Glomerular visceral epithelial cell (primary cell): ENCODE measurements at regions not wholly inside any gene's neighbourhood (a gene's known extent, or its start where the extent isn't known, plus 50 kb on each side); places are given as distances from the start of the nearest gene placed in this dataset.
"Not testable (repeated sequence)": the region's sequence is repeated elsewhere in the genome, so short reads cannot be mapped to it uniquely, and the experiment has no call there.

ENCODE experiments used
- DNase-seq: peaks from one replicate; pipeline ENCODE4 v3.0.0-alpha.2; 2016; ENCODE audit errors: extremely low spot score

DNA sequence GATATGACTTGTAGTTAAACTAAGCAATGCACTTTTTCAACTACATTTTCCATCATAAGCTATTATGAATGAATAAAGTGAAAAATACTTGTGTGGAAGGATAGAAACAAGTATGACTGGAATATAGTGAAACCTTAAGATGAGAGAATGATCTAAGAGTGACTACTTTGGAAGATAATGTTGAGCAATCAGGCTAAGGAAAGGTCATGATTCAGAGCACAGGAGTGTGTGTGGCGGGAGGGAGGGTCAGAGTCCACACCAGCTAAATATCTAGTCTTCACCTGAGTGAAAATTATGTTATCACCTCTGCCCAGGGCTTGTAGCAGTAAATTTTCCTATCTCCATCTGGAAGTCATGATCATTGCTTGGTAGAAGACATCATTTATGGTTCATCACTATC lies 833.4 kb upstream of the ATXN8OS start:
- DNase-seq = peak; percentile 20

DNA sequence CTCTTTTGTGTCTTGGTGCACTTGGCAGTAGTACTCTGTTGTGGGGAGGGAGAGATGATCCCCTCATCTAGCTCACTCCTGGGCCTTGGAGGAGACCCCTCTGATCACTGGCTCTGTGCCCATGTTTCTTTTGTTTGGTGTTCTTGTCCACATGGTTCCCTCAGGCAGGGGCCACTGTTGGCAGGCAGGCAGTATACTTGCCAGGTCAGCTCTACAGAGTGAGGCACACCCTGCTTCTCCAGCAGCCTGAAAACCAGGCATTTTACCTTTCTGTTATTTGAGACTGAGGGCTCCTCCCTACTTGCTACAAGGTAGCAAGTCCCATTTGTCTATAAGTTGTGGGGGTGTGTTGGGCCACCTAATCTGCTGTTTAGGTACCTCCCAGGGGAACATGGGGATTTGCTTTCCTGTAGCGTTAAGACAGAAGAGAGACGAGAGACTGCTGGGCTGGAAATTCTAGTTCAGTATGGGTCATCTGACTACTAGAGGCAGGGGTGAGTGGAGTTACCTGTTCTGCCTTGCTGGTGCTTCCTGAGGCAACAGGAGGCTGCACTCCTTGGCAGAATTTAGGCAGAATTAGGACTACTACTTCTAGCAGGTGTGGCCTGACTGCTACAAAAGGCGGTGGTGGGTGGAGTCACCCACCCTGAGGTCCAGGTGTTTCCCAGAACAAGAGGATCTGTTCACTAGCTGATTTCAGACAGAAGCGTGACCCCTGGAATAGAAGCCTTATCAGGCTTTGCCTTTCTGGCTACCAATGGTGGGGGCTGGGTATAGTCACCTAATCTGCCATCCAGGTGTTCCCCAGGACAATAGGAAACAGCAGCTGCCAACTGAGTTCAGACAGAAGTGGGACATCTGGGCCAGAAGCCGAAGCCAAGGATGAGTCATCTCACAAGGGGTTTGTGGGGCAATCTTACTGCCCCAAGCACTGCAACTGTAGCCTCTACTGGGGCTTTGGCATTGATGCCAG lies 843.0 kb upstream of the ATXN8OS start:
- no peak for DNase-seq

DNA sequence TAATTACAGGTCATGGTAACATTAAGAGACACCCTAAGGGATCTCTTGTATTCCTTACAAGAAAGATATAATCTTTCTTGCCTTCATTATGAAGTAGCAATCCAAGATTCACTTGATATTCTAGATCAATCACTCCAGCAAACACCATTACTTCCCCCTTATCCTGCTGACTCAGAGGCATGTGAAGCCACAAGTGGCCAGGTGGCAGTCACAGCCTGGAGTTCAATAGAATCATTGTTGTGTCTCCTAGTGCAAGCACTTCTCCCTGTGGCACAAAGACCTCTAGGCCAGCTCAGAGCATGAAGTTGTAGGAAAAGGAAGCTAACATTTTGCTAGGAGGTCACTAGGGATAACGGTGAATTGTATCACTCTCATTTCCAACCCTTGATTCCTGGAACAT lies 864.3 kb upstream of the ATXN8OS start:
- DNase-seq = no peak

DNA sequence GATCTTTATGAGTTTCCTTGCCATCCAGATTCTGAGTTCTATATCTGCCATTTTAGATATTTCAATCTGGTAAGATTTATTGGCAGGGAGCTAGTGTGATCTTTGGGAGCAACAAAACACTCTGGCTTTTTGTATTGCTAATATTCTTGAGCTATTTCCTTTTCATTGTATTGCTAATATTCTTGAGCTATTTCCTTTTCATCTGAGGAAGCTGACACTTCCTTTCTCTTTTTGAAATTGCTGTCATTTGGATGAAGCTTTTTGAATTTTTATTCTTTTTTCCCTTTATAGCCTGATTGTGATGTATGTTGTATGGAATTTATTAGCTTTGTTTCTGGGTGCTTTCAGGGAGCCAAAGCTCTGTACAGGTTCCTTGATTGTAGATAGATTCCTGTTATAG lies 873.5 kb upstream of the ATXN8OS start:
- no peak for DNase-seq

DNA sequence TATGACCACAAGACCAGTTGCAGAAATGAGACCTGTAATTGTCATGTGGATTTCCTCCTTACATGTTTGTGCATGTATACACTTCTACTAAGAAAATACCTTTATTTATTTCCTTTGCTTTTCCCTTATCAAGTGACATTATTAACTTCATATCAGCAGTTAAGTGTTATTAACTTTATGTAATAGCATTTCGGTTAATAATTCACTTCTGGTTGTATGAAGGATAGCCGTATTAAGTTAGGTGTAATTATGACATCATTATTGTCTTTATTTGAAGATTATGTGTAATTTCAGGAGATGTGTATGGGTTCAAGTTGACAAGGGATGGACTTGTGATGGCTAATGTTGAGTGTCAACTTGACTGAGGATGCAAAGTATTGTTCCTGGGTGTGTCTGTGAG lies 881.2 kb upstream of the ATXN8OS start:
- DNase-seq = no peak

DNA sequence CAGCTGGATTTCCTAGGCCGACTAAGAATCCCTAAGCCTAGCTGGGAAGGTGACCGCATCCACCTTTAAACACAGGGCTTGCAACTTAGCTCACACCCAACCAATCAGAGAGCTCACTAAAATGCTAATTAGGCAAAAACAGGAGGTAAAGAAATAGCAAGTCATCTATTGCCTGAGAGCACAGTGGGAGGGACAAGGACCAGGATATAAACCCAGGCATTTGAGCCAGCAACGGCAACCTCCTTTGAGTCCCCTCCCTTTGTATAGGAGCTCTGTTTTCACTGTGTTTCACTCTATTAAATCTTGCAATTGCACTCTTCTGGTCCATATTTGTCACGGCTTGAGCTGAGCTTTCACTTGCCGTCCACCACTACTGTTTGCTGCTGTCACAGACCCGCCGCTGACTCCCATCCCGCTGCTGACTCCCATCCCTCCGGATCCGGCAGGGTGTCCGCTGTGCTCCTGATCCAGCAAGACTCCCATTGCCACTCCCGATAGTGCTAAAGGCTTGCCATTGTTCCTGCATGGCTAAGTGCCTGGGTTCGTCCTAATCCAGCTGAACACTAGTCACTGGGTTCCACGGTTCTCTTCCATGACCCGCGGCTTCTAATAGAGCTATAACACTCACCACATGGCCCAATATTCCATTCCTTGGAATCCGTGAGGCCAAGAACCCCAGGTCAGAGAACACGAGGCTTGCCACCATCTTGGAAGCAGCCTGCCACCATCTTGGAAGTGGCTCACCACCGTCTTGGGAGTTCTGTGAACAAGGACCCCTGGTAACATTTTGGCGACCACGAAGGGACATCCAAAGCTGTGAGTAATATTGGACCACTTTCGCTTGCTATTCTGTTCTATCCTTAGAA lies 885.8 kb upstream of the ATXN8OS start:
- not testable (repeated sequence) for DNase-seq

DNA sequence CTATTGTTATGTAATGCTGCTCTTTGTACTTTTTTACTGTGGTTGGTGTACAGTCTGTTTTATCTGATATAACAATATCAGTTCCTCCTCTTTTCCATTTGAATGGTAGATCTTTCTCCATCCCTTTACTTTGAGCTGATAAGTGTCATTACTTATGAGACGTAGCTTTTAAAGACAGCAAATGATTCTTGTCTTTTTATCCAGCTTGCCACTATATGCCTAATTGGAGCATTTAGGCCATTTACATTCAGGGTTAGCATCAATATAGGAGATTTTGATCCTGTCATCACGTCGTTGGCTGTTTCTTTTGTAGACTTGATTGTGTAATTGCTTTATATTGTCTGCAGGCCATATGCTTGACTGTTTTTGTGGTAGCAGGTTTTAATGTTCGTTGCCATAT lies 894.2 kb upstream of the ATXN8OS start:
- DNase-seq = no peak

DNA sequence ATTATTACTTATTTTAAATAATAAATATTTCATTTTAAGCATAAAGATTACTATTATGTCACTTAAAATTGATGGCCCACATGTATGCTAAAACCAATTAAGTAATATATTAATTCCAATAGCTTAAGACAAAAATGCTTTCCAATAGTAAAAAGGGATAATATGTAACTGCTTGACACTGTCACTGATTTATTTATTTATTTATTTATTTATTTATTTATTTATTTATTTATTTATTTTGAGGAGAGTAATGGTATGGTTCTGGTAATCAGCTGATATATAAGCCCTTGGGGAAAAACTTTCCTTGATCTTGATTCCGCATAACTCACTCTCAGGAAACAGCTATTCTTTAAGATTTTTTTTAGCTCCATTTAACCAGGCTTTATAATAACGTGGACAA lies 903.0 kb upstream of the ATXN8OS start:
- DNase-seq = no peak

DNA sequence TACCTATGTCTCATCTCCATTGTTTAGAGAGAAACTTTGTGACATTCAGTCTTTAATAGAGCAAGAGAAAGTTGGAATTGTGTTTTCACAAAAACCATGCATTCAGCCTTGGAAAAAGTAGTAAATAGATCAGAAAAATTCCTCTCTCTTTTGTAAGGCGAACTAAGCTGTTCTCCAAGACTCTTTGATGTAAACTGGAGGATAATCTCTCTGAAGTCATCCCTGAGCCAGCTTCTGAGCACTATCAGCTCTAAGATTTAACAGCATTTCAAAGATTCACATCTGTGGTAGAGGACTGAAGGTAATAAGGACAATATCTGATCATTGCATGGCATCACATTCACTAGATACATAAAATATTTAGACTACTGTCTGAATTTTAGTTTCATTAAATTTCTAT lies 904.6 kb upstream of the ATXN8OS start:
- no peak for DNase-seq

DNA sequence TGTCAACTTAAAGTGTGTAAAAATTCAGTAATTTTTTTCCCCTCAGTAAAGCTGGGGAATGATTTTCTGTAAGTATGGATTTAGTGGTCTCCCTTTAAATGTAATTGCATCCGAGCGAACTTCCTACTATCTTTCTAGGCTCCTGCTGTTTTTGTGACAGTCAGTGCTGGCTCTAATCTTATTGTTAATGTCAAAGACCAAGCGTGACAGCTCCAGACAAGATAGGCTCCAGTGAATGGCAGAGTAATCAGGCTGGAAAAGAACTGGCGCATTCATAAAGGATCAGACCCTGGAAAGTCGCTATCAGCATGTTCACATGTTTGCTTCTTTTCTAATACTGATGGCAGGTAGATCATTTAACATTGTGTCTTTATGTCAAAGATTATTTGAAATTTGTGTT lies 908.0 kb upstream of the ATXN8OS start:
- DNase-seq = no peak

DNA sequence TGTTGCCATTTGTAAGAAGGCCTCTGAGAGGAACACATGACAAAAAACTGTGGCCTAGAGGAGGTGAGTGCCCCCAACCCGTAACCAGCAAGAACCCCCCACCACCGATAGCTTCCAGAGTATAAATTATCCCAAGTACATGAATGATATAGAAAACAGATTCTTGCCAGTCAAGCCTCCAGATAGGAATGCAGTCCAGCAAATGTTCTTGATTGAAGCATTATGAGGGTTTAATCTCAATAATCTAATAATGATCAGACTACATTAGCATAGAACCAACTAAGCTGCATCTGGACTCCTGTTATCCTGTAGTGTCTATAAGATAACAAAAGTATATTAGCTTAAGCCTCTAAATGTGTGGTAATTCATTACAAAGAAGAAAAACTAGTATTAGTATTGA lies 908.9 kb upstream of the ATXN8OS start:
- DNase-seq = no peak

DNA sequence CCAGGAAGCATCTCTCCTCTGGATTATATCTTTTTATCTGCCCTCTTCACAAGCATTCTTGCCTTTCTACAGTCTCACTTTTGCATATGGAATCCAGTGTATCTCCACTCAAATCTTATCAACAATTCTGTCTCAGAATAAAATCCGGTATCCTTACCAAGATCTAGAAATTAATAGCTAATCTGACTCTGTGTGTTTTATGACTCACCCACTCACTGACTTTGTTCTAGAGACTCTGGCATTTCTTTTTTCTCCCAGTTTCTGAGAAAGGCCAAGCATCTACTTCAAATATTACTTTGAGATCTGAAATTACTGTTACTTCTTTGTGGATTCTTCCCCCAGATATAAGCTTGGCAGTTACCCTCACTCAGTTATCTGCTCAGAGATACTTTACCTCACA lies 913.5 kb upstream of the ATXN8OS start:
- DNase-seq = peak; percentile 4

DNA sequence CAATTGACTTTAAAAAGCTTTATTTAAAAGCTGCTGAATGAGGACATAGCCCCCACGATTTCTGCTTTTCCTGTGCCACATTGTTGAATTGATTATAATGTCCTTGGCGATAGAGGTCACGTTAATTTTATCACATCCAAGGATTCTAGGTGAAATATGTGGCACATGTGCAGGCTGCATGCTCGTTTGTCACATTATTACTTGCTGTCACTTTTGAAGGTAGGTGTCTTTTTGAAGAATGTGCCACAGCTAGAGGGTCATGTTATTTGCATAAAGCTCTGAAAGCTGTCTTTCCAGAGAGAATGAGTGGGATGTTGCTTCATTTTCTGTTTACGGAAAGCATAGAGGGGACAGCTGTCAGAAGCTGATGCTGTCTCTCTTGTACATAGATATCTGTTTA lies 927.6 kb upstream of the ATXN8OS start:
- no peak for DNase-seq

DNA sequence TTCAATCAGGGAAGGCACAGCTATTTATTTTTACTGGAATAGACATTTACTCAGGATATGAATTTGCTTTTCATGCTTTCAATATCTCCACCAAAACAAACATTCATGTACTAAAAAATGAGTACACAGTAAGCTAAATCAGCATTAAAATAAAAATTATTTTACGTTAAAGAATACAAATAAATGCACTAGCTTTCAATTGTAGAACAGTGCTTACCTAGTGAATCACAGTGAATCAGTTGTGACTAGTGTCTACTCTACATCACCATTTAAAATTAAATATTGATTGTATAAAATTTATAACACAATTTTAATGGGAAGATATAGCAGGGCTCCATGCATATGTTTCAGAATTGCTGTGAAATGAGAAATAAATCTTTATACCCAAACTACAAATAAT lies 929.6 kb upstream of the ATXN8OS start:
- DNase-seq = no peak

DNA sequence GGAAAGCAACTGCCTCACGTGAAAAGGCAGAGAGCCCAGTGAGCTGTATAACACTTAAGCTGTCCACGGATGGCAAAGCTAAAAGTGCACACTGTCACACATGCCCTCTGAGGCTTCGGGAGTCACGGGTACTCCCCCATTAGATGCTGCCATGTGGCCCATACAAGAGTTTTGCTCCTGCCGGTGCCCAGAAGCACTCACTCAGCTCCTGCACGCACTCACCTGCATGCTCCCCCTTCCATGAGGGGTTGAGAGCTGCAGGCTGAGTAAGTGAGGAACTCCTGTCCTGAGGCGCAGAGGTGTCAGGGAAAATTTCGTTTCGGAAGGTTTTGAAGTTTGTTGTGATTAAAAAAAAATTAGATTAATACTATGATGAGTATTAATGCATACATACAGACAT lies 939.2 kb upstream of the ATXN8OS start:
- no peak for DNase-seq

DNA sequence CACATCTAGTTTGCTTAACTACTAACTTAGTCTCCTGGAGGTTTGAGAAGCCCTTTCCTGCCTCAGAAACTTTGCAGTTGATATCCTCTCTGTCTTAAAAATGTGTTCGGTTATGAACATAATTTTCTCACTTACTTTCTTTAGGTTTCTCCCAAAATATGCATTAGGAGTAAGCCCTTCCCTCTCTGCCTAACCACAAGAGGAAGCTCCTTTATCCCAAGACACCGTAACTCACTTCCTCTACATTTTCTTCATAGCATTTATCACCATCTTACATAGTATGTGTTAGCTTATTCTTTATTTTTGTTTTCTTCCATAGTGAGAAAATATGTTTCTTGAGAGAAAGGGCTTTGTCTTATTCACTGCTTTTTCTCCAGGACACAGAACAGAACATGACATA lies 952.5 kb upstream of the ATXN8OS start:
- no peak for DNase-seq

DNA sequence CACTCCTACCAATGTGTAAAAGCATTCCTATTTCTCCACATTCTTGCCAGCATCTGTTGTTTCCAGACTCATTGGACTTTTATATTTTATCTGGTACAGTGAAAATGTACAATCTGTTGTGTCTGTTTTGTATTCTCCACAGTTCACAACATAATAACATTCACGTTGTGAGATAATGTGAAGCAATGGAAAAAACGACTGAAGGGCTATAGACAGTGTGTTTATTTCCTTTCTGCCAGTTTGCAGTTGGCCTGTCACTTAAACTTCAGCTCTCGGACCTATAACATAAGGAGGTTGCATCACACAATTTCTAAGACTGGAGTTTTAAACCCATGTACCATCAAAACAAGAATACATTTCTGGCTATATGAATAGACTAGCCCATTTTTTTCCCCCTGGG lies 965.5 kb upstream of the ATXN8OS start:
- no peak for DNase-seq

DNA sequence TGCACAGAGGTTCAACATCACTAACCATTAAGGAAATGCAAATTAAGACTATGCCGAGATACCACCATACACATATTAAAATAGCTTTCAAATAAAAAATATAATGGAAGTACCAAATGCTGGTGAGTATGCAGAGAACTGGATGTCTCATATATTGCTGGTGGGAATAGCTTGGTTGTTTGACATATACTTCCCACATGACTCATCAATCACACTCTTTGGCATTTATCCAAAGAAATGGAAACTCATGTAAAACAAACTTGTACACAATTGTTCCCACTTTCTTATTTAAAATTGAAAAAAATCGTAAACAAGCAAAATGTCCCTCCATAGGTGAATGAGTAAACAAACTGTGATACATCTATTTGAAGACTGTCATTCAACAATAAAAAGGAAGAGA lies 982.6 kb upstream of the ATXN8OS start:
- no peak for DNase-seq

DNA sequence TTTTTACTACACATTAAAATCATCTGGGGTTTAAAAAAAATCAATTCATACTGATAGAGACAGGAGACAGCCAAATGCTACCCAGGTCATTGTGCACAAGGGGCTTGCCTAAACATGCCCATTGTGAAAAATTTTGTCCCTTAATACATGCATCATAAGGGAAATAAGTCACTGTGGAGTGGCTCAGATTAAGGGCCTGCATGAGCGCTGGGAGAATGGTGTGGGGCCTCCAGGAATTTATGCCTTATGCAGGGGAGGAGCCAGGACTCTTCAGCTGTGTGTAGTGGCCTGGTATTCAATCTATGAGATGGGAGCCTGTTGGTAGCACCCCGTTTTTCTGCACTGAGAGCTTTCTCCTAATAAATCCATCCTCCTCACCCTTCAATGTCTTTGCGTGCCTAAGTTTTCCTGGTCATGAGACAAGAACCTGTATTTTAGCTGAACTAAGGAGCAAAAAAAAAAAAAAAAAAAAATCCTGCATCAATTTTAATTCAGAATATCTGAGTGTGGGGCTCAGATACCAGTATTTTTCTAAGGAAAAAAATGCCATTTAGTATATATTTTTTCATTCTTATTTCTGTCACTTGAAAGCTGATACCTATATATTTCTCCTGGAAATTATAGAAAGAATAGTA lies 997.6 kb upstream of the ATXN8OS start:
- DNase-seq = peak; percentile 3

DNA sequence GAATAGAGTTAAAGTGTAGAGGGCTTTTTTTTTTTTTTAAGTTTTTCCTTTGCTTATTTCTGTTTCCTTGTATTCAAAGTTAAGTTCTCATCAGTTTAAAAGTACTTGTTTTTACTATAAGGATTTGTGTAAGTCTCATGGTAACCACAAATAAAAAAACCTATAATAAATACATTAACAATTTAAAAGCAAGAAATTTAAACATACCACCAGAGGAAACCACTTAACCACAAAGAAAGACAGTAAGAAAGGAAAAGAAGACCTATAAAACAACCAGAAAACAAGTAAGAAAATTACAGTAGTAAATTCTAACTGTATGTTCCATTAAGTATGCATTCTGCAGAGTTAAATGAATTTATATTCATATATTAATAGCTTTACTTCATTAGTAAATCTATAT lies 999.1 kb upstream of the ATXN8OS start:
- DNase-seq = no peak

DNA sequence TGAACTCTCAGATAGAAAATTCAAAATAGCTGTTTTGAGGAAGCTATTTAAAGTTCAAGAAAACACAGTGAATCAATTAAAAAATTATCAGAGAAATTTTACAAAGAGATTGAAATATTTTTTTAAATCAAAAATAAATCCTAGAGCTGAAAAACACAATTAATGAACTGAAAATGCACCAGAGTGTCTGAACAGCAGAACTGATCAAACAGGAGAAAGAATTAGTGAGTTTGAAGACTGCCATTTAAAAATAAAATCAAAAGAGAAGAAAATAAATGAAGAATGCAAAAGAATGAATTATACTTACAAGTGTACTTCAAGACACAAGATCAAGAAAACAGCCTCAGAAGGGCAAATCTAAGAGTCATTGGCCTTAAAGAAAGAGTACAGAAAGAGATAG lies 1000.2 kb upstream of the ATXN8OS start:
- DNase-seq = no peak

DNA sequence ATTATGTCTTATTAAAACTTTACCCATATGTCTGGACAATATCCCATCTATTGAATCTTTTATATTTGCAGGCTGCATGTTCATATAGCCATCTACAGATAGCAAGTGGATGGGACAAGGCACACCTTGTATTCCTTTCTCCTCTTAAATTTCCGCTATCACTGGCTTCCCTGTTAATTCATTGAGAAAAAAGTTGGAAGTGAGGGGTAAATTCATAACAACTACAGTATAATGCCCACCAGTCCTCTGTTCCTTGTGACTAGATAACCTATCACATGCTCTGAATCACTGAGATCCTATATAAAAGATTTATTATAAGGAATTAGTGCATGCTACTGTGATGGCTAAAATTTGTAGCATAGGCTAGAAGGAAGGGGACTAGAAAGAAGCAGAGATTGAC lies 1005.8 kb upstream of the ATXN8OS start:
- no peak for DNase-seq
